ENCODE measurements at regions not wholly inside any gene's neighbourhood (a gene's known extent, or its start where the extent isn't known, plus 50 kb on each side); places are given as distances from the start of the nearest gene placed in this dataset.

DNA sequence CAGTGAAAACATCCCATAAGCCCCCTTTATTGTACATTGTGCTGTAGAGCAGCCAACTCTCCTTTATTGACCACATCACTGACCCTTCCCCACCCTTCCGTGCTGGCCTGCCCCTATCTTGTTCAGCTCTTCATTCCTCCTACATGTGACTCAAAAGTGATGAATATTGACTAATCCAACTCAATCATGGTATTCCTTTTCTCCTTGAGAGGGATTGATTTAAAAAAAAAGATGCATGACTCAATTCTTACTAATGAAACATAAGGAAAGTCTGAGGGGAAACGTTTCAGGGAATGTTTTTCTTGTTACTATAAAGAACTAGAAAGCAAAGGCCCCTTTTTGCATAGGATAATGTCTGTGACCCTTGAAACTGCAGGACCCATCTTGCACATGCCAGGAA is 125.2 kb upstream of the SOX9 start:
- no peak for DNase-seq (ENCODE audit: extremely low read depth, low read depth)

DNA sequence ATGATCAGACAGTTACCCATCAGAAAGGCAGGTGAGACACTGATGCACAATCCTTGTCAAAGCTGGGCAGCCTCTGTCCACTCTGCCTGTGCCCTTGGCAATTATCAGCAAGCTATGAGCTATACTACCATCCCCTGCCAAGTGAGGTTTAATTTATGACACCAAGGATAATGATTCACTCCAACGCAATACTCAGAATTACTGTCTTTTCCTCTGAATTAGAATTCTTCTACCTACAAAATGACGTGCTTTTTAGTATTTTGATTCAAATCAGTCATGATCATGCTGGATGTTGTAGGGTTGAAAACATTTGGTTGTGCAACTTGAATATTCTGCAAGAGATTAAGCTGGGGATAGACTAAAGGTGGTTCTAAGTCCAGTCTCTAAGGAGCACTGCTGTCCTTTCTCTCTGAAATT is 116.8 kb upstream of the SOX9 start:
- DNase-seq (ENCODE audit: extremely low read depth, low read depth), result no peak

DNA sequence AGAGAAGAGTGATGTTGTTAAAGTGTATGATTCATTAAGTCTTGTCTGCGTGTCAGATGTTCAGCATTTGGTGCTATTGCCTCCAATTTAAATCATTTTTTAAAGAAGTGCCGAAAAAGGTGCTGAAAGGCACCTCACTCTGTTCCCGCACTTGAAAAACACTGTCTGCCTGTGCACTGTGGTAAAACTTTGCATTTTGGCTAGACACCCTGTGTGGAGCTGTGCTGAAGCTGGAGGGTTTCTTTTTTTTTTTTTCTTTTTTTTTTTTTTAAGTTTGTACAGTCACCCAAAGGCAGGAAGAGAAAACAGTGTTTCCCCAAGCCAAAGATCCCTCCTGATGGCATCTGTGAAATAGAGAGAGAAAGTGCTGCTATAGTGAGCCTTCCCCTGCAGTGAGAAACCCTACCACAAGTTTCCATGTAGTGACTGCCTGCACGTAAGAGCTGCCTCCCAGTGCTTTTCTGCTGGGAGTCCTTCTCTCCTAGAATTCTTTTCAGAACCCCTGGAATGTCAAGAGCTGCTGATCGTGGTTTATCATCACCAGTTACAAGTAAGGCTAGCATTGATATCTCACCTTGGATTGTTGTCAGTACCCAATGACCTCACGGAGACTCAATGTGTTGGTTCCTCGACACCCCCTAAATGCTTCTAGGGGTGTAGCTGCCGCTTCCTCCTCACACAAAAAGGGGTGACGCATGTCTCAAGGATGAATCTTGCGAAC is 116.0 kb upstream of the SOX9 start:
- DNase-seq (ENCODE audit: extremely low read depth, low read depth), result no peak

DNA sequence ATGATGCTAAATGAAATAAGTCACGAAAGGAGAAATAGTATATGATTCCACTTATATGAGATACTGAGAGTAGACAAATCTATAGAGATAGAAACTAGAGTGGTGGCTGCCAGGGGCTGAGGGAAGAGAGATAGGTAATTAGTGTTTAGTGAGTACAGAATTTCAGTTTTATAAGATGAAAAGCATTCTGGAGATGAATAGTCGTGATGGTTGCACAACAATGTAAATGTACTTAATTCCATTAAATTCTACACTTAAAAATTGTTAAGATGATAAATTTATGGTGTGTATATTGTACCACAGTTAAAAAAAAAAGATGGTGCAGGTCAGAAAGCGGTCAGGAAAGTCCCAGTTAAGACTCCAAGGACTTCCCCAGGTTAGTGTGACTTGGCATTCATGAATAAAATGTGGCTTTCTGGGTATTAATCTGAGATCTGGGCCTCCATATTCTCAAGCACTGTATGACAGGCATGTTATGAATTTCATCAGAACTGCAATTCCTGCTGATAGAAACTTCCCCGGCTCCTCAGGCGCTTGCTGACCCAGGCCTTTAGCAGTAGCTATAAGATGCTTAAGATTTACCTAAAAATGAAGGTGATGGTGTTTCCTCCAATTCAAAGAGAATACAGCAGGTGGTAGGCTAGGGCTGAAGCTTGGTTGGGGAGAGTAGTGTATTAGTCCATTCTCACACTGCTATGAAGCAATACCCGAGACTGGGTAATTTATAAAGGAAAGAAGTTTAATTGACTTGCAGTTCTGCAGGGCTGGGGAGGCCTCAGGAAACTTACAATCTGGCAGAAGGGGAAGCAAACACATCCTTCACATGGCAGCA is 115.3 kb upstream of the SOX9 start:
- no peak for DNase-seq (ENCODE audit: extremely low read depth, low read depth)

DNA sequence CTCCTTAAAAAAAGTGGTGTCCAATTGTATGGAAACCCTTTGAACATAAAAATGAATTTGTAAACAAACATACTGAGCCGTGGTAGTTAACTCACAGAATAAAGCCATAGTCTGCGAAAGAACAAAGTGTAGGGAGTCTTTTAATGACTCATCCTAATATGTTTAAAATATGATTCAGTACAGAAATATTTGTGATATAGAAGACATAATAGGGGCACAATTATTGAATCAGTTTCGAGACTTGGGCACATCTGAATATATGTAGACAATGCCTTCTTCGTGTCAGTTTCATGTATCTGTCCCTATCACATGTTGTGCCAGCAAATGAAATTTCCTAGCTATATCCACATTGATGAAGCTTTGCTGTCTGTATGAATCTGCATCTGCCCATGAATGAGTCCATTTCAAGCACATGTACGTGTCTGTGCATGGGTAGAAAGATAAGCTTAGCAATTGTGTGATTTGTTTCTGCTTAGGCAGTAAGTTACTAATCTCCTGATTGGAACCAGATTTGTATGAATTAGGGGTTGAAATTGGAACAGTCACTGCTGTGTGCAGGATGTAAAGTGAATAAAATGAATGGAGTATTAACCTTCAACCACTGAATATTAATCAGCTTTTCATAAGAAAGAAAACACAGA is 112.5 kb upstream of the SOX9 start:
- no peak for DNase-seq (ENCODE audit: extremely low read depth, low read depth)

DNA sequence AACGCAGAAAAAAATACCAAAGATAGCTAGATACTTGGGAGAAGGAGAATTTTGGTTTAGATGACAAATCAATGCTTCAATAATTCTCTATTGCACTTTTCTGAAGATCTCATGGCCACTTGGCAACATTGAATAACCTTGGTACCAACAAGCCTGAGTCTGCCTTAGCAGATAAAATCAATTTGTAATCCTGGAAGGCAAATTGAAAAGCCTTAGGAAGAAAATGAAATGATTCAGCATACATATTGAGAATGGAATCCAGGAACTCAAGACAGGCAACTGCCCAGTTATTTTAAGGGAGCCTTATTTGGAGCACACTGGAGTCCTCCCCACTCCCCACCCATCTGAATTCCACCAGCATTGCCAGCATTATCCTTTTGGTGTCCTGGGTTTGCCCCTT is 109.3 kb upstream of the SOX9 start:
- DNase-seq (ENCODE audit: extremely low read depth, low read depth), result no peak

DNA sequence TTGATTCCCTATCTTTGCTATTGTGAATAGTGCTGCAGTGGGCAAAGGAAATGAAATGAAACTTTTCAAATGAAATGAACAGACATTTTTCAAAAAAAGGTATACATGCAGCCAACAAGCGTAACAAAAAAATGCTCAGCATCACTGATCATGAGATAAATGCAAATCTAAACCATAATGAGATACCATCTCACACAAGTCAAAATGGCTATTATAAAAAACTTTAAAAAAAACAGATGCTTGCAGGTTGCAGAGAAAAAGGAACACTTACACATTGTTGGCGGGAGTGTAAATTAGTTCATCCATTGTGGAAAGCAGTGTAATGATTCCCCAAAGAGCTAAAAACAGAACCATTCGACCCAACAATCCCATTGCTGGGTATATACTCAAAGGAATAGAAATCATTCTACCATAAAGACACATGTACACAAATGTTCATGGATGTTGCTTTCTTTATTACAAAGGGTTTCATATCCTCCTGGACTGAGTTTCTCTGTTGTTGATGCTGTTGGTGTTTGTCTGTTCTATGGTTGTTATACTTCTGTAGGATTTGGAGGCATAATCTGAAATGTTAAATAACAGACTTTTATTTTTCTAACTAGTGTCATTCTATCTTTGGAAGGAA is 99.3 kb upstream of the SOX9 start:
- no peak for DNase-seq (ENCODE audit: extremely low read depth, low read depth)

DNA sequence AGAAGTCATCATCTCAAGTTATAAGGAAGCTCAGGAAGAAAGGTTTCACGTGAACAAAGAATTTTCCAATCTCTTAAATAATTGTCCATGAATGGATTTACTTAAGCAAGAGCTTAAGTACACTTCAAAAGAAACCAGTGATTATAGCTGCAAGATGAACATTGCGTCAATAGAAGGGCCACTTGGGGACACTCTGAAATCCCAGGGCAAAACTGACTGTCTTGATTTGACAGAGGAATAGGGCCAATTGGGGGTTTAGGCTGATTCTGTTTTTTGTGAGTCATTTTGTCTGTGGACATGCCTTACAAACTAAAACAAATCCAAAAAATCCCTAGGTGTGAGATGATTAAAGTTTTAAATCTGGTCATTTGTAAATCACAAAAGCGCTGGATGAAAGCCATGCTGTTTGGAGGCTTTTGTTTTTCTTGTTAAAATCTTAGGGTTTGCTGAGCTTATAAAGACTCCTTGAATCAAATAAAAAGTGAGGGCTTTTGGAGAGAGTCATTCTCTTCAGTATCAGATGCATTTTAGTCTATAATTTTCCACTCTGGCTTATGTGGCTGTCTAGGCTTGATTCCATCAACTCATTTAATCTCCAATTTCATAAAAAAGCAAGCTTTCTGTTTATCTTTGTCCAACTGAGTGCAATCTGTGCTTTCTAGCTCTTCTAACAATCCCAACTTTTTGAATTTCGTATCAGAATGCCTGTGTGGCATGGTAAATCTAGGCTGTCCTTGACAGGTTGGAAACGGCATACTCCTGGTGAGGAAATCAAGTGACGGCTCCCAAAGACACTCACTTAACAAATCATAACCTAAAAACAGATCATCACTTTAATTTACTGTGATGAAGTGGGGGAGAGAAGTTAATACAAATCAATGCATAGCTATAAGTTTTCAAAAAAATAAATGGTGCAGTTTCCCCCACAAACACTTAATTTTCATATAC is 98.2 kb upstream of the SOX9 start:
- no peak for DNase-seq (ENCODE audit: extremely low read depth, low read depth)

DNA sequence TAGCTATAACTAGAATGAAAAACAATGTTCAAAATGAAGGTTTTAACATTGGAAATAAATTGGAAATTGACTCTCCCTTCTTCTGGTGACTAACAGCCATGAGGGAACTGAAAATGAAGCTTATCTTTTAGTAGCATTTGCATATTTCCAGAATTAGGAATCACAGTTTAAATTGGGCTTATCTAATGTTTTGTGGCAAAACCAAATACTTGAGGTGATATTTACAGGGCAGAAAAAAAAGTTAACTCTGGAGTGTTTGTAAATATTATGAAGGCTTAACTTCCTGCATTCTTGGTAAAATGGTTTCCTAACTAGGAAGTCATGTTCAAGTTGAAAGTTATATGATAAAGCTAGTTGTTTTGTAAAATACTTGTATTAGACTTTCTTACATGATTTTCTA is 96.4 kb upstream of the SOX9 start:
- no peak for DNase-seq (ENCODE audit: extremely low read depth, low read depth)

DNA sequence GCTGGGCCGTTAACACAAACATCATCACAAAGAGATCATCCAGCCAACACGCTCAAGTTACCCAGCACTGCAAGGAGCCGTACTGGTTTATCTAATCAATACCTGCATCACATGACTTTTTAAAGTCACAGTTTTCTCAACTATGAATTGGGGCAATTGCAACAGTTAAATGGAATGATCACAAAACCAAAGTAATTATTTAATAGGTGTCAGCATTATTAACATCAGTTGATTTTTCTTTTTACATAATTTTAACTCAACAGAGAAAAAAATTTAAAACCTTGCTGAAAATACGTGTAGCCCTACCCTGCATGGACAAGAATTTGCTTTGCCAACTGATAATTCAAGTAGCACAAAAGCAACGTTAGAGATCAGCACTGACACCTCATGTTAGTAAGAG is 95.7 kb upstream of the SOX9 start:
- DNase-seq (ENCODE audit: extremely low read depth, low read depth), result no peak

DNA sequence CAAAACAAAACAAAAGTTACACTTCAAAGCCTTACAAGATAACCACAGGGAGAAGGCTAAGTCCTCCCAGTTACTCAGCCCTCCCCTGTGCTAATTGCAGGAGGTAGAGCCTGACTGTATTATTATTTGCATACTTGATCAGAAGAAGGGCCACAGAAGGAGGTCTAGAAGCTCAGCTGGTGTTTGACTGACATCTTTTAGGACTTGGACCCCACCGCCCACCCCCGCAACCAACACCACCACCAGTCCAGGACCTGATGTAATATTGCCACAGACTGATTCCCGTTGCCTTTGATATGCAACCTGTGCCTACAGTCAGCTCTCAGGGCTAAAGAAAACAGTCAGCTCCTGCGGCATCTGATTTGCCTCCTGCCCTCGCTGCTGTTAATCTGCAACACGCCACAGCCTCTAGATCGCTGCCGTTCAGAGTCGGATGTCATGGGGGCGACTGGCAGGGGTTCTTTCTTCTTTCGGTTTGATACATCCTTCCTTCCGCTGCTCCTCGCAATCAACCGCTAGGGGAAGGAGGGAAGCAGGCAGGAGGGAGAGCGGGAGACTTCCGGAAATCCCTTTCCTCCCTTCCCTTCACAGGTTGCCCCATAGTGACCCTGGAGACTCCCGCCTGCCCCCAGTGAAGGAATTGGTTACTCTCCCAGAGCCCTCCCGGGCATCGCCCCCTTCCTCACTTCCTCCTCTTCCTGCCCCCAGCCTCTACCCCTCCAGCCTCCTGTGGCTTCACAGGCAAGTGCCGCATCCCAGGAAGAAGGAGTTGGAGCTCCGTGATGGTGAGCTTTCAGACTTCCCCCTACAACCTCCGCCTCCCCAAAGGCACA is 90.5 kb upstream of the SOX9 start:
- peak; percentile 67 for DNase-seq (ENCODE audit: extremely low read depth, low read depth)

DNA sequence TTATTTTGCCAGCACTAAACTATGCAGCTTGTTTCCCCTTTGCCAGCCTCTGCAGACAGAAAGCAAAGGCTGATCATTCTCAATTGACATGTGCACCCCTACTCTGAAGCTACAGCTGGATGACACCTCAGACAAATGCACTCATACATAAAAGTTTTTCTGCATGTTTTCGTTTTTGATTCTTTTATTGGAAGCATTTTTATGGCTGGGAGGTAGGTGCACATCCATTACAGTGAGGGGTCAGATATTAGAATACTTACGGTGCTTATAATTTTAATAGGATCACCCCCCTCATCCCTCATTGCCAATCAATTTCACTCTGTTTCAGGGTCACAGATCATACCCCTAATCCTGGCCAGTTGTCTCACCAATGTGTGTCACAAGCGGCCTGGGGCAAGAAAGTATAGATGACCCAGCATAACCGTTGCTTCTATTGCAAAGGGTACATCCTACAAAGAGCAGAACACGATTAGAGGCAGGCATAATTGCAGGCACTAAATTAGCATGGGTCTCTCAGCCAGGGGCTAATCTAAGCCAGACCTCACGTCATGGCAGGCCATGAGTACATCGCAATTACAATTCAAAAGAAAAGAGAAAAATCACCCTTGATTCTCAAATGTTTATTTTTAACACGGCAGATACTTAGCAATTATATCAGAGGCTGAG is 89.5 kb upstream of the SOX9 start:
- DNase-seq (ENCODE audit: extremely low read depth, low read depth), result no peak

DNA sequence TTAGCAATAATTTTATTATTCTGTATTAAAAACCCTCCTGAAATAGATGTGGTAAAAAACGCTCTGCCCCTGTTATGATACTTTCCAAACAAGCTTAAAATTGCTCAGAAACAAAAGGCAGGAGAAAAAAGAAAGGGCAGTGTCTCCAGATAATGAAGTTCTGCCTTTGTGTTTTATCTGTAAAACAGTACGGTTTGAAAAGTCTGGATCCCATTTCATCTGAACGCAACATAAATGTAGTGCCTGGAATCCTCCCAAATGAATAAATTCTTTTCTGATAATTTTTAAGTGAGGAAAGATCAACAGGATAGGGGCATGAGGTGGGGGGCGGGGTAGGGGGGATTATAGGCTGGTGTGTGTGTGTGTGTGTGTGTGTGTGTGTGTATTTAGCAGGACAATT is 87.5 kb upstream of the SOX9 start:
- DNase-seq (ENCODE audit: extremely low read depth, low read depth), result no peak

DNA sequence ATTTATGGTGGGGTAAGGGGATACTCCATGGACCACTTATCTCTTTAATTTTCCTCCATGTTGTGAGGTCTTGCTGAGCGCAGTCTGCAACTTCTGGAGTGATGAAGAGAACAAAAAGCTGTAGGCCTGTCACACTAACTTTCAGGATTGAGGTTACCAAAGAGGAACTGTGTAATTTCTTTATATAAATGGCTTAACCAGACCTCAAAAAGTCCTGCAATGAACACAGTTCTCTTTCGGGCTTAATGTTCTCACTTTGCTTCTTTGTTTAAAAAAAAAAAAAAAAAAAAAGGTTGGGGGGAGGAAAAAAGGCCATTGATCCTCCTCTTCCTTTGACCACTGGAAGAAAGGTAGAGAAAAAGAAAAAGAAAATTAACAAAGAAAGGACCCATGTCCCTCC is 86.8 kb upstream of the SOX9 start:
- DNase-seq (ENCODE audit: extremely low read depth, low read depth), result no peak

DNA sequence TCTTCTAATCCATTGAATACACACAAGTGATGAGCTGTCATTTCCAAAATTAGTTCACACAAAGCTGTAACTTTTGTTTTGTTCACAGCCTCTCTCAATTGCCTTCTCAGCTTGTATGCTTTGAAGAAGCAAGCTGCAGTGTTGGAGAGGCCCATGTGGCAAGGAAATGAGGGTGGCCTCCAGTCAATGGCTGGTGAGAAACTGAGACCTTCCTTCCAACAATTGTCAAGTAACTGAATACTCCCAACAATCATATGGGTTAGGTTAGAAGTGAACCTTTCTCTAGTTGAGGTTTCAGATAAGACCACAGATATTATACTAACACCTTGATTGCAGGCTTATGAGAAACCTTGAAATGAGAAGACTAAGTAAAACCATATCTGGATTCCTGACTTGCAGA is 82.4 kb upstream of the SOX9 start:
- DNase-seq (ENCODE audit: extremely low read depth, low read depth), result no peak

DNA sequence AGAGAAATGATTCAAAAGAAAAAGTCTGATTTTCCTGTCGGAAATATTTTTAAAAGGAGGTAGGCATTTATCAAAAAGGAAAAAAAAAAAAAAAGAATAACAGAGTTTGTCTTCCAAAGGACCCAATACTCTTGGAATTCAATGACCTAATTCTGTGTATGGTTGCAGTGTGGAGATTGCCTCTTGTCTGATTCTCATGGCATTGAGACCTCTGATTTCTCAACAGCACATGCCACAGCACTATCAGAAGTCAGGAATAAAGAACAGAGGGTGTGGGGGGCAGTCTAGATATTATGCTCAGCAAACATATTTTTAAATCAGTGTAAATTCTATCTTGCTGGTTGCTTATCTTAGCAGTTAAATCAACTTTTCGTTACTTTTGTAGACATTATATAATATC is 81.3 kb upstream of the SOX9 start:
- DNase-seq (ENCODE audit: extremely low read depth, low read depth), result no peak

DNA sequence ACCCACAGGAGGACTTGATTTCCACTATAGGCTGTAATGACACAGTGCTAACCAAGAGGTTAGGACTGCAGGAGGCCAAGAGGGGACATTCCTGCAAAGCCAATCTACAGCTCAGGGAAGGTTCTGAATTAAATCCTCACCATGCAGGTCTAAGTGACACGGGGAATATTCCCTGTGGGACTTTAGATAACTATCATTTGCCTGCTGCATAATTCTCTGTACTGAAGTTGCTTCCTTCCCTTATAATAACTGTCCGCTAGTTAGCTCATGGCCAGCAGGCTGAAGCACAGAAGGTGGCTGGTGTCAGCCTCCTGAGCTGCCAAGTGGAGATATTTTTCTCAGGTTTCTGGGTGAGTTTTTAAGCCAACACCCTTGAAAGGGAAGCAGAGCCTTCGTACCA is 74.6 kb upstream of the SOX9 start:
- DNase-seq (ENCODE audit: extremely low read depth, low read depth), result no peak

DNA sequence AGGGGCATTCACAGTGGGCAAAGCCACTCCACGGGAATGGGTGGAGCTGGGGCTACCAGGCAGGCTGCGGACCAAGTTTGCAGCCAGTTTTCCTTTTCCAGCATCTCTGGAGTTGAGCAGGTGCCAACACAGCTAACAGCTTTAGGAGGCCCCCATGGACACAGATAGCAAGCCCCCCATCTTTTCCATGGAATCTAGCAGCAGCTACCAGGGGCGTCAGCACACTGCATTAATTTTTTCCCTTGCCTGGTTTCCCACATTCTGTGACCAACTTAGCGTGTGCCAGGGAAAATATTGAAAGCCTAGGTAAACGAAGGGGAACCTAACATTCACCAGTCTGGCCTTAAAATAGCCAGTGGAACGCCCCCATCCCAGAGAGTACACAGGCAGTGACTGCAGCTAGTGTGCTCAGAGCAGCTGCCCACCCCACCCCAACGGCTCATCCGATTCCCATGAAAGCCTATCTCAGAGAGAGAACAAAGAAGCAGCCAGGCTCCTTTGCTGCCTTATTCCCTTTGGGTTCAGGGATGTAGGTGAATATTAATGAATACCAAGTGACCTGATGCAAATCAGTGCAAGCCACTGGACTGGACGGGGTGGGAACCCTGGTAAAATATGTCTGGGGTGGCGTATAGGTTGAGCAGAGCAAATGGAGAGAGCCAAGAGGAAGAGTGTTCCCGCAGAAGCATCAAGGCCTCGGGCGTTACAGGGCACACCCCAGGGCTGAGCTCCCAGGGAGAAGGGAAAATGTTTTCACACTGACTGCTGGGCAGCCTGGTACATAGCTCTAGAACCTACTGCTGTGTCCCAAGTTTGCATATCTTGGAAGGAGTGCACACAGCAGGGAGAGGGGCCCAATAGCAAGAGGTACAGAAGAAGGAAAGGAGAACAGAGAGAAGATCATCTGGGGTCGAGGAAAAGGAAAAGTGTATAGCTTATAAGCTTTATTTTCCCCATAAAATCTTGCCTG is 73.9 kb upstream of the SOX9 start:
- no peak for DNase-seq (ENCODE audit: extremely low read depth, low read depth)
